HEK293T (cell line): ENCODE measurements at regions not wholly inside any gene's neighbourhood (a gene's known extent, or its start where the extent isn't known, plus 50 kb on each side); places are given as distances from the start of the nearest gene placed in this dataset.

Experiments used
- CTBP1 ChIP-seq: fragments of 450-650 bp; IDR thresholded peaks from 2 replicates; pipeline ENCODE4 v1.6.1; 2016; ENCODE audit warnings: borderline replicate concordance
- ELF4 ChIP-seq: fragments of 450-650 bp; IDR thresholded peaks from 2 replicates; pipeline ENCODE4 v1.6.1; 2017; ENCODE audit warnings: antibody characterized with exemption

- TF ChIP-seq ELF4: no peak
- TF ChIP-seq CTBP1: no peak
These were observed 151.9 kb upstream of the NRXN3 start for GRCh38 chr14:78018283-78018682.
